ENCODE measurements at regions not wholly inside any gene's neighbourhood (a gene's known extent, or its start where the extent isn't known, plus 50 kb on each side); places are given as distances from the start of the nearest gene placed in this dataset.

DNA sequence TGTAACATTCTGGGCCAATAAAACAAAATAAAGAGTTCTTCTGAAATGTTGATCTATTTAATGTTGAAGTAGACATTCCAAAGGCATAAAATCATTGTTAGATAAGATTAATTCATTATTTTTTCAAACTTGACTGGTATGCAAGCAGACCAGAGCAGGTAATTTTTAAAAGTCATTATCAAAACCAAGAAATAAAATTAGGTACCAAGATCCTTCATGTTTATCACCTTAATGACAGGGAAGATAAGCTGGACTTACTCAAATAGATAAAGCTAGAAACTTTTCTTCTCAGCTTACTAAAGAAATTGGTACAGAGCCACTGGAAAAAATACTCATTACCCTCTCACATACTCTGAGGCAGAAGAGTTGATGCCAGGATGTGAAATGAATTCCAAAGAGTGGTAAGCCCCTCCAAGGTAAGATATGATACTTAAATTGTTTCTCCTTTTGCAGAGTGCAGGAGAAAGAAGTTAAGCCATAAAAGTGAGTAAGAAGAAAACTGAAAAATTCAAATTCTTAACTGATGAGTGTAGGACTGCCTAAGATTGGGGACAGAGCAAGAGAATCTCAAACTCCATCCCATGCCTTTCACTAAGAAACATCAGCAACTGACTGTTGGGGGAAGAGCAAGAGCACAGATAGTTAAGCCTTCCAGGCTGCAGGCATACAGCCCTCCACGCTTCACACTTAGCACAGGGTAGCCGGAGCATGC lies 111.9 kb downstream of the SLC41A2 start:
- TF ChIP-seq, protein P1, sequence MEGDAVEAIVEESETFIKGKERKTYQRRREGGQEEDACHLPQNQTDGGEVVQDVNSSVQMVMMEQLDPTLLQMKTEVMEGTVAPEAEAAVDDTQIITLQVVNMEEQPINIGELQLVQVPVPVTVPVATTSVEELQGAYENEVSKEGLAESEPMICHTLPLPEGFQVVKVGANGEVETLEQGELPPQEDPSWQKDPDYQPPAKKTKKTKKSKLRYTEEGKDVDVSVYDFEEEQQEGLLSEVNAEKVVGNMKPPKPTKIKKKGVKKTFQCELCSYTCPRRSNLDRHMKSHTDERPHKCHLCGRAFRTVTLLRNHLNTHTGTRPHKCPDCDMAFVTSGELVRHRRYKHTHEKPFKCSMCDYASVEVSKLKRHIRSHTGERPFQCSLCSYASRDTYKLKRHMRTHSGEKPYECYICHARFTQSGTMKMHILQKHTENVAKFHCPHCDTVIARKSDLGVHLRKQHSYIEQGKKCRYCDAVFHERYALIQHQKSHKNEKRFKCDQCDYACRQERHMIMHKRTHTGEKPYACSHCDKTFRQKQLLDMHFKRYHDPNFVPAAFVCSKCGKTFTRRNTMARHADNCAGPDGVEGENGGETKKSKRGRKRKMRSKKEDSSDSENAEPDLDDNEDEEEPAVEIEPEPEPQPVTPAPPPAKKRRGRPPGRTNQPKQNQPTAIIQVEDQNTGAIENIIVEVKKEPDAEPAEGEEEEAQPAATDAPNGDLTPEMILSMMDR (conservative IDR thresholded peaks at IDR 0.05; ENCODE audit: low read depth, low read length) = no peak
- no peak for DNase-seq (ENCODE audit: low read depth)
- H3K4me3 ChIP-seq (ENCODE audit: low read depth, low read length) = no peak overlapping the region

DNA sequence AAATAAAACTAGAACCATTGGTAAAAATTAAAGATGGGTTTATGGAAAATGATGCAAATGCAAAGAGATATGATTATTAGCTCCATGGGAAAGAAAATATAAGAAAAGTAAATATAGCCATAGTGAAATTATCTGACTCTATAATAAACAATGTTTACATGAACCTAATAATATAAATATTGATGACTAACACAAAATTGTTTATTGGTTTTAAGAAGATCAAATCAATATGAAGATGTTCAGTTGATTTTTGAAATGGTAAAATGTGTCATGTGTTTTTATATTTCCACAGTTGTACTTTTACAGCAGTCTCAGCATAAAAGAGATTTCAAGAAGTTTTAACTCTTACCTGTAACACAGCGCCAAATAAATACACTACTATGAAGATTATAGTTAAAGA lies 114.0 kb downstream of the SLC41A2 start:
- no peak for DNase-seq (ENCODE audit: low read depth)
- TF ChIP-seq, protein P1 (conservative IDR thresholded peaks at IDR 0.05; ENCODE audit: low read depth, low read length) = no peak
- H3K4me3 ChIP-seq (ENCODE audit: low read depth, low read length) = no peak overlapping the region

GRCh38 chr12:104840262-104840661 lies 117.8 kb downstream of the SLC41A2 start:
- H3K4me3 ChIP-seq (ENCODE audit: low read depth, low read length) = no peak overlapping the region
- TF ChIP-seq, protein P1 (conservative IDR thresholded peaks at IDR 0.05; ENCODE audit: low read depth, low read length) = no peak
- DNase-seq (ENCODE audit: low read depth) = no peak

DNA sequence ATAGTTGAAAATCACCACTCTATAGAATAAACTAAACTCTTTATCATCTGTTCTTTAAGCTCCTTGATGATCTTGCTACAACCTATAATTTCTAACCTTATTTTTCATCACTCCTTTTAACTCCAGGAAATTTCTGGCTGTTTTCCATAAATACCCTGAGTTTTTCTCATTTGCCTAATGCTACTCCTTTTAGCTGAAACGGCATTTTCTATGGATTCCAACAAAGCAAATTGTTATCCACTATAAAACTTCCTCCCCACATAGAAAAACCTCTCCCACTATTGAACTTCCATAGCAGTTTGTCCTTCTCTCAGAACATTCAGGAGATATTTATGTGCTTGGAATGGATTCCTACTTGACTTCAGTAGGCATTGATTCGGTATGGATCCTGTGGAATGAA lies 122.8 kb downstream of the SLC41A2 start:
- H3K4me3 ChIP-seq (ENCODE audit: low read depth, low read length) = no peak overlapping the region
- DNase-seq (ENCODE audit: low read depth) = no peak
- TF ChIP-seq, protein P1 (conservative IDR thresholded peaks at IDR 0.05; ENCODE audit: low read depth, low read length) = no peak

DNA sequence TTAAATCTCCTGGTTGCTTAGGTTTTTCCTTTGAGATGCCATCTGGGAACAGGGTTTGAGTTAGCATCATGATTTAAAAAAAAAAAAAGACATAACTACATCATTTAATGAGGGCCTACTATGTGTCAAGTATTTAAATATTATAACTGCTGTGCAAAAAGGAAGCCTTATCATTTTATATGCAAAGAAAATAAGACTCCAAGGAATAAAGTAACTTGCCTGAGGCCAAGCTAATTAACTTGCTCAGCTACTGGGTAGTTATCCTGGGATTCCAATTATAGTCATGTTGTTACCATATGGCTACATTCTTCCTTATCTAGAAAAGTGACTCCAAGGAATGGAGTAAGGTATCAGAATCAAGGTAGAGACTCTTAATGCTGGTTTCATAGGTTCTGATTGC lies 123.5 kb downstream of the SLC41A2 start:
- no peak for DNase-seq (ENCODE audit: low read depth)
- H3K4me3 ChIP-seq (ENCODE audit: low read depth, low read length) = no peak overlapping the region
- TF ChIP-seq, protein P1 (conservative IDR thresholded peaks at IDR 0.05; ENCODE audit: low read depth, low read length) = no peak

DNA sequence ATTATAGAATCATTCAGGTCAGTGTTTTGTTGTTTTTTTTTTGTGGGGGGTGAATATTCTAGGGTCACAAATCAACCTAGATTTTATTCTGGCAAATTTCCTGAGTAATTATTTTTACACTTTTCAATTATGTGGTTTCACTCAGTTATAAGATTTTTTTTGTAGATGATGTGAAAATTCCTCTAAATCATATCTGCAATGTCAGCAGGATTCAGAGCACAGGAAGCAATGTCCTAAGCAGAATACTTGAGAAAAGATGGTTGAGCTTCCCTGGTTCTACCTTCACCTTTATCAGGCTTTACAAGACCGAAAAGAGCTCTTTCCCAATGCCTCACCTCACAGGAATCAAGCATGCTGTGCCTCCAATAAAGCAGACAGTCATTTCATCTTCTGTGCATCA lies 124.3 kb downstream of the SLC41A2 start:
- no peak overlapping the region for H3K4me3 ChIP-seq (ENCODE audit: low read depth, low read length)
- TF ChIP-seq, protein P1 (conservative IDR thresholded peaks at IDR 0.05; ENCODE audit: low read depth, low read length) = no peak
- no peak for DNase-seq (ENCODE audit: low read depth)

- no peak for DNase-seq (ENCODE audit: low read depth)
- no peak overlapping the region for H3K4me3 ChIP-seq (ENCODE audit: low read depth, low read length)
- TF ChIP-seq, protein P1 (conservative IDR thresholded peaks at IDR 0.05; ENCODE audit: low read depth, low read length) = no peak
Measured at GRCh38 chr12:104828015-104828414, 130.1 kb downstream of the SLC41A2 start.

Measured in epithelial cell of proximal tubule (primary cell).